HG03196 (cell line): ENCODE measurements at regions not wholly inside any gene's neighbourhood (a gene's known extent, or its start where the extent isn't known, plus 50 kb on each side); places are given as distances from the start of the nearest gene placed in this dataset.
"Not testable (repeated sequence)": the region's sequence is repeated elsewhere in the genome, so short reads cannot be mapped to it uniquely, and the experiment has no call there.

Experiments used
- ATAC-seq: cut with Tn5 transposase; IDR thresholded peaks from one replicate; pipeline ENCODE4 v1.9.1; 2021; ENCODE audit not compliant: unreplicated experiment

DNA sequence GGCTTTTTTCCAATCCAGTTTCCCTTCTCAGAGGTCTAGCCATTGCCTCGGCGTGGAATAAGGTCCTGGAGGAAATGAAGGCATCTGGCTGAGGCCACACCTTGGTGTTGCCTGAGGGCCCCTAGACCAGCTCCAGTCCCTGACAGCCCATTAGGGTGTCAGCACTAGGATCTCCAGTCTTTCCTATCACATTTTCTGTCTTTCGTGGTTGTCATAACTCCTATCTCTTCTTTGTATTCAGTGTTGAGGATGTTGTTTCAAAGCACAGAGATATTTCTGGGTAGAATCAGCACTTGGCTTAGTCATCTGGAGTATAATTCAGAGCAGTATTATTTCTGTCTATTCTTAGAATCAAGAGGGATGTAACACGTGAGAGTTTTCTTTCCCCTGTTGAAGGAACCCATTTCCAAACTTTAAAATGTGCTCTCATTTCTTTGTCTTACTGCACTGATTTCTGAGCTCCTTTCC, 844.3 kb downstream of the KCNT2 start:
- ATAC-seq = no peak

DNA sequence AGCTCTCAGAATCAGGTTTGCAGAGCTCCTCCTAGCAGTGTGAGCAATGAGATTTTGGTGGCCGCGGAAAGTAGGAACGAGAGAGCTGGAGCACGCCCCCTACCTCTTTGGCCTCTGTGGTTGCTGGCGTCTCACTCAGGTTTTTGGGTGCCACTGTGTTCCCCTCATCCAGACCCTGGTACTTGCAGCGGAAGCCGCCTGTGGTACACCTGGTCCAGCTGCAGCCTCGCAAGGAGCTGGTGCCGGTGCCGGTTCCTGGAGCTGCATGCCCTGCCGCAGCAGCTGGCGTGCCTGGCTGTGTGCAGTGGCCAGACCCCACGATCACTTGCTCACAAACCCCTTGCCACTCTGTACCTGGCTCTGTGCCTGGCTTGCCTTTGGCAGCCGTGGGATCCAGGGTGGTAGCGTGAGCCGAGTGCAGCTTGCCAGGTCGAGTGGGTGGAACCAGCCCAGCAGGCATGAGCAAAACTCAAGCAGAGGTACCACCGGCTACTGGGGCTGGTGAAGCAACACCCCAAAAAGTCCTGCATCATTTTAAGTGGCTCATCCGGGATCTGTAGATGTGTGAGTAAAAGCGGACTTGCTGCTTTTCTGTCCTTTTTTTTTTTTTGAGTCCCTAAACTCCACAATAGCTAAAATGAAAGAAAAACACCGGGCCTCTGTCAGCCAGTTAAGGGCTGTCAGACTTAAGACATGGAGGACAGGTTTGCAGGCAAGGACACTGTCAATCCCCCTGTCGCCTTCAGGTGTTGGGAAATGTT, 844.9 kb downstream of the KCNT2 start:
- no peak for ATAC-seq

DNA sequence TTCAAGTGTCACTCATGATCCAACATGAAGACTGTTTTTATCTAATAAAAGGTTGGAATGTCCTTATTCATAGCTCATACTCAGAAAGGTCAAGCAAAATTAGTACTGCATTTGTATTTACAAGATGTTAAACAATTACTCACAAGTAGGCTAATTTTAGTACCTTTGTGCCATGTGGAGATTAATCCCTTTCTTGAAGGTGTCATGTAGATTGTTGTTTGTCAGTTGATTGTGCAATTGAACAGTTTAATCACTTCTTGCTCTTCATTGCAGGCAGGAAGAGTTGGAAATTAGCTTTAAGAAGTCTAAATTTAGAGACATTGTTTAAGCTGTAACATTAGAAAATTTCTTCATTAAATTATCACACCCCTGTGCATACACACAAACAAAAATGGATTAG, 847.1 kb downstream of the KCNT2 start:
- no peak for ATAC-seq

- ATAC-seq = no peak
Measured at GRCh38 chr1:195756109-195756508, 852.1 kb downstream of the KCNT2 start.

DNA sequence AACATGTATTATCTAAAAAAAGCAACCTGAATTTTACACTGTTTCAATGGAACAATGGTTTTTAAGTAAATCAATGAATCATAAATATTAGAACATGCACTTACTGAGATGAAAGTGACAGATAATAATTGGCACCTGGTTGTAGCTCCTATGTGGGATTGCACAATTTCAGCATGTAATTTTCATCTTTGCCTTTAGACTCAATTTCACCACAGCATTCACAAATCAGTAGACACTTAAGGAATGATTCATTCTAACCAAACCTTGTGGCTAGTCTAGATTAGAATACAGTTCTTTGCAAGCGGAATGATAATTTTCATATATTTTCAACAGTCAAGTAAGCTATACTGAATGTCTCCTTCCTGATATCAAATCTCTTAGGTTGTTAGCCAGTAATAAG, 853.4 kb downstream of the KCNT2 start:
- ATAC-seq = no peak

GRCh38 chr1:195754303-195754702, 853.9 kb downstream of the KCNT2 start:
- no peak for ATAC-seq

- ATAC-seq = no peak
Measured at GRCh38 chr1:195748969-195749368, 859.3 kb downstream of the KCNT2 start.

GRCh38 chr1:195745189-195746010, 862.8 kb downstream of the KCNT2 start:
- ATAC-seq = no peak

DNA sequence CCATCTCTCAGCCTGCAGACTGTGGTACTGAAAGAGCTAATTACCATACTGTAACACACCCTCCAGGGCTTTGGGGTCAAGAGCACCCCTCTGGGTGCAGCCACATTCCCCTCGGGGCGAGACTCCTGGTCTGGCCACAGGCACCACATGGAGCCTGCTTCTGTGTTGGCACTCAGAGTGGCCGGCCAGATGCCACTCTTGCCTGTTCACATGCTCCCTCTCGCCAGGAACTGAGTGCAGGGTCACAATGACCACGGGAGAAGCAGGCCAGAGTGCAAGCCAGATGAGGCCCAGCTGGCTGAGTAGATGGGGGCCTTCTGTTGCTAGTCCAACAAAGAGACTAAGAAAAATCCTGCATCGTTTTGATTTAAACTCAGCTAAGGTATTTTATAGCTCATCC, 864.0 kb downstream of the KCNT2 start:
- no peak for ATAC-seq

- no peak for ATAC-seq
Measured at GRCh38 chr1:195740862-195741261, 867.4 kb downstream of the KCNT2 start.

DNA sequence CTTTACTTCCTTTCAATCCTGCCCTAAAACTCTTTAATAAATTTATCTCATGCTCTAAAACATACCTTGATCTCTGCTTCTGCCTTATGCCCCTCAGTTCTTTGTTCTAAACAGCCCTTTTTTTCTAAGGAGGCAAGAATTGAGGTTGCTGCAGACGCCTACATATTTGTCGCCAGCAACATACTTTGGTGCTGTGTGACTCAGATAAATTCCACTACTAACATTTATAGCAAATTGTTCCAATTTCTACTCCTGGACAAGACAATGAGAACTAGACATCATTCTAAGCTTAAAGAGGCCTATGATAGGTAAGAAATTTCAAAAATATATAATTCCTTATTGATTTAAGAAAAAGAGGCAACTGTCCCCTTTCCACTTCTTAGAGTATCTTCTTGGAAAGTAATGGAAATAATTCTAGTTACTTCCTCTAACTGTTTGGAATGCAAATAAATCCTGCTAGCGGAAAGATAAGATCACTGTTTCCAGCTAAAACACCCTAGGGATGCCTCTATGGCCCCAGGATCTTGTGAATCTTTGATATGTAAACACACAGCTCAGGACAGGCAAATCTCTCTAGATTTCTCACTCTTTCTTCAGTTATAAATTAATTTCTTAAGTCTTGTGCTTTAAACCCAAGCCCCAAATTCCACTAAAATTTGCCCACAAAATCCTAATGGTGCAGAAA, 869.1 kb downstream of the KCNT2 start:
- no peak for ATAC-seq

GRCh38 chr1:195735140-195735539, 873.1 kb downstream of the KCNT2 start:
- no peak for ATAC-seq

GRCh38 chr1:195733826-195734225, 874.4 kb downstream of the KCNT2 start:
- ATAC-seq = no peak

GRCh38 chr1:195733408-195733807, 874.8 kb downstream of the KCNT2 start:
- ATAC-seq = no peak

GRCh38 chr1:195731385-195731784, 876.9 kb downstream of the KCNT2 start:
- ATAC-seq = no peak

GRCh38 chr1:195723796-195724194, 884.4 kb downstream of the KCNT2 start:
- ATAC-seq = no peak

DNA sequence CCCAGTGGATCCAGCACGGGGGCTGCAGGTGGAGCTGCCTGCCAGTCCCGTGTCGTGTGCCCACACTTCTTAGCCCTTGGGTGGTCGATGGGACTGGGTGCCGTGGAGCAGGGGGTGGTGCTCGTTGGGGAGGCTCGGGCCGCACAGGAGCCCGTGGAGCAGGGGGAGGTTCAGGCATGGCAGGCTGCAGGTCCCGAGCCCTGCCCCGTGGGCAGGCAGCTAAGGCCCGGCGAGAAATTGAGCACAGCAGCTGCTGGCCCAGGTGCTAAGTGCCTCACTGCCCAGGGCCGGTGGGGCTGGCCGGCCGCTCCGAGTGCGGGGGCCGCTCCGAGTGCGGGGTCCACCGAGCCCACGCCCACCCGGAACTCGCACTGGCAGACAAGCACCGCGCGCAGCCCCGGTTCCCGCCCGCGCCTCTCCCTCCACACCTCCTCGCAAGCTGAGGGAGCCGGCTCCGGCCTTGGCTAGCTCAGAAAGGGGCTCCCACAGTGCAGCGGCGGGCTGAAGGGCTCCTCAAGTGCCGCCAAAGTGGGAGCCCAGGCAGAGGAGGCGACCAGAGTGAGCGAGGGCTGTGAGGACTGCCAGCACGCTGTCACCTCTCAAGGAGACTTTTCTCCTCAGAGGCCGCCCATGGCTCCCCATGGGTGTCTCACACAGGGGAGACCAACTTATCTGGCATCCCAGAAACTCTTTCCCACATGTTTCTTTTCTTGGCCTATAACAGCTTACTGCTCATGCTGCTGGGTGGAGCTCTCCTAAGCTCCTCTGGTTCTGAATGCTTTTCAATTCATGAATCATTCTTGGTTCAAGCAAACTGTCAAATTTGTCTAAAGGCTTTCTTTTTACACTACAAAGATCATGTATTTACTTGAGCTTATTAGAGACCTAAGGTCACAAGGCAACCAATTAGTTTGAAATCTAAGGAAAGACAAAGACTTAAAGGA, 885.1 kb downstream of the KCNT2 start:
- ATAC-seq = not testable (repeated sequence)

GRCh38 chr1:195722146-195722545, 886.1 kb downstream of the KCNT2 start:
- not testable (repeated sequence) for ATAC-seq

DNA sequence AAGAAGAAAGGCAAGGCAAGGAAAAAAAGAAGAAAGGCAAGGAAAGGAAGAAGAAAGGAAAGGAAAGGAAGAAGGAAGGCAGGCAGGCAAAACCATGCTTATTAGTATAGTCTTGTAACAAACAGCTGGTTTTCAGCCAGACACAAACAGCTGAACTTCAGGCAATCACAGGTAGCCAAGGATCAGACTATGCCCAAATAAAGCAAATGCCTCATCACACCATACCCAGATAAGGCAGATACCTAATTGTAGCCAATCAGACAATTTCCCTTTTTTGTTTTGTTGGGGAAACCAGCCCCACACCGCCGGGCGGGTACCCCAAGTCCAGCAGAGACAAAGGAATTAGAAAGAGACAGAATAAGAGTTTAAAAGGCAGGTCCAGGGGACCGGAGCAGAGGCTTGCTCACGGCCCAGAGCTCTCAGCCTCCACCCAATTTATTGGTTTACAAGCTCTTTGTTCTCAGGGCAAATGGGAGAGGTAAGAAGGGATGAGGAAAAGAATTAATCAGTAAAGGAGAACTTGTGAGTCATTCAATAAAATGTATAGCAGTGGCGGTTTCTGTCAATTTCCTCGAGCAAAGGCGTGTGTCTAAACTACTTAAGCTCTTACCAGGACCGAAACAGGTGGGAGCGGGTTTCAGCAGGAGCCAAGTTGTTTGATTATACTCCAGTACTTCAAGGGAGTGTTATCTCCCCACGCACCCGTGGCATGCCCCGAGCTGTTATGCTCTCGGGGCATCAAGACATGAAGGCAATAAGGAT, 886.8 kb downstream of the KCNT2 start:
- ATAC-seq = no peak

- no peak for ATAC-seq
Measured at GRCh38 chr1:195717651-195718050, 890.6 kb downstream of the KCNT2 start.
